Liver (tissue), 3 donors: ENCODE measurements at regions not wholly inside any gene's neighbourhood (a gene's known extent, or its start where the extent isn't known, plus 50 kb on each side); places are given as distances from the start of the nearest gene placed in this dataset.

ENCODE experiments used
- ATF3 ChIP-seq: IDR thresholded peaks from 2 replicates; pipeline ENCODE4 v1.6.1; 2016; ENCODE audit warnings: antibody characterized with exemption
- CTCF ChIP-seq: fragments of 150-350 bp; IDR thresholded peaks from 2 replicates; pipeline ENCODE4 v1.5.1; 2017; ENCODE audit warnings: improper control_type of control experiment, low read depth, low read length; ENCODE audit not compliant: missing input control
- EGR1 ChIP-seq, 2 donors: IDR thresholded peaks; 2 replicates each; pipeline ENCODE4 v1.6.1; 2016 to 2018; ENCODE audit warnings: antibody characterized with exemption in 2 of 2, low read depth in 2 of 2
- GABPA ChIP-seq, 2 donors: IDR thresholded peaks in 1 of 2; conservative IDR thresholded peaks in 1 of 2; 2 replicates each; pipeline ENCODE4 v1.6.1; 2016; ENCODE audit warnings: antibody characterized with exemption in 2 of 2, mild to moderate bottlenecking in 1 of 2, moderate library complexity in 1 of 2
- REST ChIP-seq: IDR thresholded peaks from 2 replicates; pipeline ENCODE4 v1.6.1; 2016; ENCODE audit warnings: antibody characterized with exemption, mild to moderate bottlenecking
- donor health status: healthy.
- donor health status: healthy.

- TF ChIP-seq EGR1 (IDR thresholded peaks at IDR 0.05; ENCODE audit: low read depth in 2 of 2): no peak
- no peak for TF ChIP-seq GABPA (IDR thresholded peaks at IDR 0.05 in 1 of 2, conservative IDR thresholded peaks at IDR 0.05 in 1 of 2)
- no peak for TF ChIP-seq CTCF
- no peak for TF ChIP-seq ATF3
- TF ChIP-seq REST: no peak
Observed at GRCh38 chr2:84326831-84327432, 132.1 kb downstream of the SUCLG1 start.
